ENCODE measurements at regions not wholly inside any gene's neighbourhood (a gene's known extent, or its start where the extent isn't known, plus 50 kb on each side); places are given as distances from the start of the nearest gene placed in this dataset.
"Not testable (repeated sequence)": the region's sequence is repeated elsewhere in the genome, so short reads cannot be mapped to it uniquely, and the experiment has no call there.

DNA sequence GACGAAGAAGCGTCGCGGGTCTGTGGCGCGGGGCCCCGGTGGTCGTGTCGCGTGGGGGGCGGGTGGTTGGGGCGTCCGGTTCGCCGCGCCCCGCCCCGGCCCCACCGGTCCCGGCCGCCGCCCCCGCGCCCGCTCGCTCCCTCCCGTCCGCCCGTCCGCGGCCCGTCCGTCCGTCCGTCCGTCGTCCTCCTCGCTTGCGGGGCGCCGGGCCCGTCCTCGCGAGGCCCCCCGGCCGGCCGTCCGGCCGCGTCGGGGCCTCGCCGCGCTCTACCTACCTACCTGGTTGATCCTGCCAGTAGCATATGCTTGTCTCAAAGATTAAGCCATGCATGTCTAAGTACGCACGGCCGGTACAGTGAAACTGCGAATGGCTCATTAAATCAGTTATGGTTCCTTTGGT is 1533.5 kb upstream of the TPTE start:
- not testable (repeated sequence) for DNase-seq (ENCODE audit: low read depth in 2 of 2)

DNA sequence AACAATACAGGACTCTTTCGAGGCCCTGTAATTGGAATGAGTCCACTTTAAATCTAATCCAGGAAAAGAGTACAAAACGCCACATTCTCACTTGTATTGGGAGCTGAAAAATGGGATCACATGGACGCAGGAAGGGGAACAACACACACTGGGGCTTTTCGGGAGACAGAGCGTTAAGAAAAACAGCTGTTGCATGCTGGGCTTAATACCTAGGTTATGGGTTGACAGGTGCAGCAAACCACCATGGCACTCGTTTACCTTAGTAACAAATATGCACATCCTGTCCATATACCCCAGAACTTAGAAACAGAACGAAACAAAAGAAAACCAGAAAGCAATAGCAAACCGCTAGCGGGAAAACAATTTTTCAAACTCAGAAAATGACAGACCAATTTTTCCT is 1532.7 kb upstream of the TPTE start:
- no peak for DNase-seq (ENCODE audit: low read depth in 2 of 2)

DNA sequence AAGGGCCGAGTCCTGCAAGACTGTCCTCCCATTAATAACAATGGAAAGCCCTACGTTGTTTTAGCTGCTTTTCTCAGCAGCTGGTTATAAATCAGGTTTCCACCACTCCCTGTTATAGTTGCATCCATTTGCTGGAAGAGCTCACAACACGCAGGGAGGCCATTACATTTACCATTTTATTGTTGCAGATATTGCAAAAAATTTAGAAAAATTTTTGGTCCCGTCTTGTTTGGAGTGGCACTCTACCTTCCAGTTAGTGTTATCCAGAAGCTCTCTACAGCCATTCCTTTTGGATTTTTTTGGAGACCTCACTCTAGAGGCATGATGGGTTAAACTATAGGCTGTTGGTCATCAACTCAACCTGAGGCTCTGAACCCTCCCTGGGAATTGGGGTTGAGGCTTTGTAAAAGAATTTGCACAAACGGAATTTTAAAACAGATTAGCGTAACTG is 1532.1 kb upstream of the TPTE start:
- DNase-seq (ENCODE audit: low read depth in 2 of 2) = no peak

GRCh38 chr21:8989721-8990325 is 1531.6 kb upstream of the TPTE start:
- no peak for DNase-seq (ENCODE audit: low read depth in 2 of 2)

- no peak for DNase-seq (ENCODE audit: low read depth in 2 of 2)
Measured at GRCh38 chr21:8990326-8991087, 1530.9 kb upstream of the TPTE start.

DNA sequence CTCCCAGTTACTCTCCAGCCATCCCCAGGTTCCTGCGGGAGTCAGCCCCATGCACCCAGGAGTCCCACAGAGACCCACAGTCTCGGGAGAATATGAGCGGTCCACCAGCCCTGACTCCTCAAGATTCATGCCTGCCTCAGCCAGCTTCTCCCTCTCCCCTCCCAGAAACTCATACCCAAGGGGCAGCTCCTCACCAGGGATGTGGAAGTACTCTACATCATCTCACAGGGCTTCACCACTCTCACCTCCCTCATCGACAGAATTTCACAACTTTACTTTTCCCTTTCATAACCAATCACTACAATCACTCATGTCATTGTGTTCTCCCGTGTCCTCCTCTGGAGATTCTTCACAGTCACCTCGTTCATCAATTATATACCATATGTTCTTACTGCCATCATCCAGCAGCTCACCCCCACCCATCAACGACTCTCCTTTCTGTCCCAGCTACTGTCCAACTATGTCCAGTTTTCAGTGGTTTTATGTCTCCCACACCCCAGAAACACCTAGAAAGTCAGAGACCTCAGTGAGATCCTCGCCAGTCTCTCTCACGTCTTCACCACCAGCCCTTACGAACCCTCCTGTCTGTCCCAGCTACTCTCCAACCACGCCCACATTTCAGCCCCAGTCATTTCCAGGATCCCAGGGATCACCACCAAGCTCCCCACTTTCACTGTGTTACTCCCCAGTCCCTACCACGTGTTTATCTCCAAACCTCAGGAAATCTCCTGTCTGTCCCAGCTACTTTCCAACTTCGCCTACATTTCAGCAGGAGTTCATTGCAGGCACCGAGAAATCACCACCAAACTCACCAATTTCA is 1530.1 kb upstream of the TPTE start:
- DNase-seq (ENCODE audit: low read depth in 2 of 2) = no peak

GRCh38 chr21:8991968-8992621 is 1529.3 kb upstream of the TPTE start:
- no peak for DNase-seq (ENCODE audit: low read depth in 2 of 2)

- DNase-seq (ENCODE audit: low read depth in 2 of 2) = no peak
Measured at GRCh38 chr21:8992731-8993174, 1528.6 kb upstream of the TPTE start.

GRCh38 chr21:8993284-8993942 is 1528.0 kb upstream of the TPTE start:
- no peak for DNase-seq (ENCODE audit: low read depth in 2 of 2)

DNA sequence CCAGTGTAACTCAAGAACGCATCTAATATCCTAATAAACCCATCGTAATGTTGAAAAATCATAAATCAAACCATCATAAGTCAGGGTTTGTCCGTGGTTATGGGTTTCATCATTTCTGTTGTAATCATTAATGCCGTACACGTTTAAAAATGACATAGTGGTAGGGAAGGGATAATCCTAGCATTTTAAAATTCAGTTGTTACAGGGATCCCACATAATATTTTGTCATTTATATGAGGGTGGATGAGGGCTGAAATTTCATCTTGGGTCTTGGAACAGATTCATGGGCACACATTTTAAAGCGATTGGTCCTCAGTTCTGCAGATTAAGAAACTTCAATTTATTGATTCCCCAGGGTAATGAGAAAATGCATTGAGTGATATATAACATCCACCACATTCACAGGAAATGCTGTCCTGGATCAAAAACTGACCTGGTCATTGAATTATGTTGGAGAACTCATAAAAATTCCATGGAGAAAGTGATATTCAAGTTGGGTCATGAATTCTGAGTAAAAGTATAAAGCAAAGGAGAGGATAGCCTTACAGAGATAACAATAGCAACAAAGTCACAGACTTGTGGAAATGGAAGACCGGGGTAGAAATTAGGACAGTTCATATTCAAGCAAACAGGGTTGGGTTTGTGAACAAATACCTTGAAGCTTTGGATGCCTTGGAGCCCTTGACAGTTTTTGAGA is 1527.3 kb upstream of the TPTE start:
- no peak for DNase-seq (ENCODE audit: low read depth in 2 of 2)

DNA sequence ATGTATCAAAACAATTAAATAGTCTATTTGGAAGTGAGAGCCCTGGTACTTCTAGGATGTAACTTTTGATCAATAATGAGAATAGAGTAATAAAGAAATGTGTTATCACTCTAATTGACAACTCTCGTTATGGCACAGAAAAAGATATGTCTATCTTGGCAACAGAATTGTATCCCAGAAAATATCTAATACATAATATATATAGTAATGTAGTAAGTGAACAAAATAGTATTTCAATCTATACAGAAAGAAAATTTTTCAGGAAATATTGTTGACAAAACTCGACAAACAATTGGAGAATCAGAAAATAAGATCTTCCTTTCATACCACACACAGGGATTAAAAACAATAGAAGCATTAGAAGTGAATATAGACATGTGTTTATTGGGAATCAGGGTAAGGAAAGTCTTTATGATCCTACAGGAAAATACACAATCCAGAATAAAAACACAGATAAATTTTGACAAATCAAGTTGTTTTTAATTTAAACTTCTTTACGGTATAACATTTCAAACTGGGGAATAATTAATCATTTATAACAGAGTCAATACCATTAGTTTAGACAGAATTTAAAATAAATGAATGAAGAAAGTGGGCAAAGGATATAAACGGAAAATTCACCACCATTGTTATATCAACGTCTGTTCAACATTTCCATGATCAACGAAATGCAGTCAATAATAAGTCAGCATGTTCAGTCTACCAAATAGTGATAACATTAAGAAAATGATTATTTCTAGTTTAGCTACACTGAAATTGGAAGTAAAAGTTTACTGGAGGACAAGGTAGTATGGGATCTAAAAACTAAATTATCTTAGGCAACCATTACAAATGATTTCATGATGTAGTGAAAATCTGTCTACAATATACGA is 1526.5 kb upstream of the TPTE start:
- DNase-seq (ENCODE audit: low read depth in 2 of 2) = no peak

- DNase-seq (ENCODE audit: low read depth in 2 of 2) = not testable (repeated sequence)
Measured at GRCh38 chr21:8996487-8996968, 1524.9 kb upstream of the TPTE start.

DNA sequence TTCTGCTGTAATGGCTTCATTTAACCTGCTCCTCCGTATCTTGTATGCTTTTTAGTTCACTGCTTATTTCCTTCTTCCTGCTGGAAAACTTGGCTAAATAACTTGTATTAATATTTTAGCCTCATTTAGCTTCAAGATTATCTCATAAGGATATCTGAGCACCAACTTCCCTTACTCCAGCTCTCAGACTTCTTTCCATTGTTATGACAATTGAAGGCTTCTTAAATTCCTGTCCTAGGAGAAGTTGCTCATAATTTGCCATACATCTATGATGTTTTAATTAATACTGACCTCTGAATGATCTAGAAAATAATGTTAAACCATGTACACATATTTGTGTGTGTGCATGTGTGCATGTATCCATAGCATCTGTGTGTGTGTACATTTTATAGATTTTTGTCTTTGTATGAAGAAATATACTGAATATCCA is 1524.4 kb upstream of the TPTE start:
- DNase-seq (ENCODE audit: low read depth in 2 of 2) = no peak

DNA sequence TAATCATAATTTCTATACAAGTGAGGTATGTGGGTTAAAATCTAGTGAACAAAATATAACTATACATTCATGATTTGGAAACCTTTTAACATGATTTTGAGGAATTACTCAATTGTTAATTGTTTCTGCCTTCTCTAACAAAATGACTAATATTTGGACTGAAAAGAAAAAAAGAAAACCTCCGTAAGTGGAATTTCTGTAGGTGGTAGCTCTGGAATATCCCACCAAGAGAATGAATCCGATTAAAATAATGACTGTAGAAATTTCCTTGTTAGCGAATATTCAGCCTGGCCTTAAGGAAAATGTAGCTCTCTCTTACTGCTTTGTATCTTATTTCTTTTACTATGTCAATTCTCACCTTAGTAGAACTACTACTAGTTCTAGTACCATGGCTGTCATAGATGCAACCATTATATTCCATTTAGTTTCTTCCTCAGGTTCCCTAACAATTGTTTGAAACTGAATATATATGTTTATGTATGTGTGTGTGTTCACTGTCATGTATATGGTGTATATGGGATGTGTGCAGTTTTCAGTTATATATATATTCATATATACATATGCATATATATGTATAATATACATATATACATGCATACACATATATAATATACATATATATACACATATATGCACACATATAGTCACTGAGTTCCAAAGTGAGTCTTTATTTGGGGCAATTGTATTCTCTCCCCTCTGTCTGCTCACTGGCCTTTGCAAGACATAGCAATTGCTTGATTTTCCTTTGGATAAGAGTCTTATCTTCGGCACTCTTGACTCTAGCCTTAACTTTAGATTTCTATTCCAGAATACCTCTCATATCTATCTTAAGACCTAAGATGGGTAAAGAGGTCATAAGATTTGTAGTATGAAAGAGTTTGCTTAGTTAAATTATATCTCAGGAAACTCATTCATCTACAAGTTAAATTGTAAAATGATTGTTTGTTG is 1523.7 kb upstream of the TPTE start:
- not testable (repeated sequence) for DNase-seq (ENCODE audit: low read depth in 2 of 2)

- DNase-seq (ENCODE audit: low read depth in 2 of 2) = not testable (repeated sequence)
Measured at GRCh38 chr21:8998480-8998879, 1522.9 kb upstream of the TPTE start.

GRCh38 chr21:8998946-8999681 is 1522.3 kb upstream of the TPTE start:
- DNase-seq (ENCODE audit: low read depth in 2 of 2) = no peak

DNA sequence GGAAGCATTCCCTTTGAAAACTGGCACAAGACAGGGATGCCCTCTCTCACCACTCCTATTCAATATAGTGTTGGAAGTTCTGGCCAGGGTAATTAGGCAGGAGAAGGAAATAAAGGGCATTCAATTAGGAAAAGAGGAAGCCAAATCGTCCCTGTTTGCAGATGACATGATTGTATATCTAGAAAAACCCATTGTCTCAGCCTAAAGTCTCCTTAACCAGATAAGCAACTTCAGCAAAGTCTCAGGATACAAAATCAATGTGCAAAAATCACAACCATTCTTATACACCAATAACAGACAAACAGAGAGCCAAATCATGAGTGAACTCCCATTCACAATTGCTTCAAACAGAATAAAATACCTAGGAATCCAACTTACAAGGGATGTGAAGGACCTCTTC is 1521.3 kb upstream of the TPTE start:
- not testable (repeated sequence) for DNase-seq (ENCODE audit: low read depth in 2 of 2)

DNA sequence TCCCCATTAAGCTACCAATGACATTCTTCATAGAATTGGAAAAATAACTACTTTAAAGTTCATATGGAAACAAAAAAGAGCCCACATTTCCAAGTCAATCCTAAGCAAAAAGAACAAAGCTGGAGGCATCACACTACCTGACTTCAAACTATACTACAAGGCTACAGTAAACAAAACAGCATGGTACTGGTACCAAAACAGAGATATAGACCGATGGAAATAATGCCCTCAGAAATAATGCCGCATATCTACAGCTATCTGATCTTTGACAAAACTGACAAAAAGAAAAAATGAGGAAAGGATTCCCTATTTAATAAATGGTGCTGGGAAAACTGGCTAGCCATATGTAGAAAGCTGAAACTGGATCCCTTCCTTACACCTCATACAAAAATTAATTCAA is 1520.7 kb upstream of the TPTE start:
- DNase-seq (ENCODE audit: low read depth in 2 of 2) = not testable (repeated sequence)

Measured in stimulated activated CD4-positive, alpha-beta T cell treated with anti-CD3 and anti-CD28 coated beads, Interleukin-12 subunit alpha, Interleukin-12 subunit beta, amount 100 ng/mL, for 24 hours (primary cell).